IMR-90 (cell line): ENCODE measurements at regions not wholly inside any gene's neighbourhood (a gene's known extent, or its start where the extent isn't known, plus 50 kb on each side); places are given as distances from the start of the nearest gene placed in this dataset.

Experiments
- ATAC-seq: fragments of 200-7000 bp; cut with Tn5 transposase; 2 replicates; pipeline ENCODE4 v1.9.1; 2020; ENCODE audit warnings: low read depth, mild to moderate bottlenecking, moderate library complexity
- BruUV-seq: library from RNA; stranded (reverse); fragments of 400-500 nt; replicated peaks from 2 replicates; lab custom pipeline; 2021; lab: Mats Ljungman, UMichigan
- CTCF ChIA-PET: fragments of 300-600 bp; formaldehyde crosslinking; extraction: SDS; loops from one replicate; lab custom pipeline; 2021; ENCODE audit warnings: antibody characterized with exemption; lab: Yijun Ruan, JAX
- POLR2A ChIA-PET: fragments of 300-600 bp; sonication (Branson Sonifier 250); formaldehyde crosslinking; loops from one replicate; lab custom pipeline; 2022; ENCODE audit warnings: antibody characterized with exemption; ENCODE audit not compliant: unreplicated experiment; lab: Charles Lee
- DNase-seq: peaks from one replicate; pipeline ENCODE4 v3.0.0; 2013
- H2AFZ ChIP-seq: replicated peaks from 2 replicates; pipeline ENCODE3; 2013; ENCODE audit warnings: low read length, mild to moderate bottlenecking; ENCODE audit not compliant: poor library complexity
- H2AK5ac ChIP-seq: 2 replicates; pipeline ENCODE4 v1.6.1; 2013; ENCODE audit warnings: low read depth, low read length, inconsistent platforms
- H2AK9ac ChIP-seq: replicated peaks from 2 replicates; pipeline ENCODE3; 2013; ENCODE audit warnings: mild to moderate bottlenecking, low read depth, low read length, moderate library complexity; ENCODE audit not compliant: poor library complexity
- H2BK120ac ChIP-seq: 2 replicates; pipeline ENCODE4 v1.6.1; 2013; ENCODE audit warnings: low read depth, low read length, inconsistent platforms
- H2BK15ac ChIP-seq: 3 replicates; pipeline ENCODE4 v1.6.1; 2013; ENCODE audit warnings: low read depth, low read length, inconsistent platforms
- H2BK20ac ChIP-seq: 2 replicates; pipeline ENCODE4 v1.6.1; 2013; ENCODE audit warnings: low read depth, mild to moderate bottlenecking, inconsistent platforms, low read length, moderate library complexity
- H2BK5ac ChIP-seq: 2 replicates; pipeline ENCODE4 v1.6.1; 2013; ENCODE audit warnings: mild to moderate bottlenecking, low read depth, low read length, inconsistent platforms; ENCODE audit not compliant: poor library complexity, severe bottlenecking
- H3K14ac ChIP-seq: replicated peaks from 2 replicates; pipeline ENCODE4 v1.6.1; 2013; ENCODE audit warnings: low read depth, low read length, inconsistent platforms
- H3K18ac ChIP-seq: 2 replicates; pipeline ENCODE4 v1.6.1; 2013; ENCODE audit warnings: low read depth, low read length, control low read depth
- H3K23ac ChIP-seq: 2 replicates; pipeline ENCODE4 v1.6.1; 2013; ENCODE audit warnings: low read depth, low read length, inconsistent platforms
- H3K27ac ChIP-seq: 2 replicates; pipeline ENCODE4 v1.5.1; 2013; ENCODE audit warnings: mild to moderate bottlenecking, control low read depth, low read length; ENCODE audit not compliant: insufficient read depth
- H3K27me3 ChIP-seq: 2 replicates; pipeline ENCODE4 v1.6.1; 2013; ENCODE audit warnings: low read length; ENCODE audit not compliant: control insufficient read depth, insufficient read depth
- H3K36me3 ChIP-seq: 2 replicates; pipeline ENCODE4 v1.6.1; 2013; ENCODE audit warnings: low read length, mixed read lengths; ENCODE audit not compliant: control insufficient read depth, insufficient read depth
- H3K4ac ChIP-seq: 2 replicates; pipeline ENCODE4 v1.6.1; 2013; ENCODE audit warnings: low read depth, low read length, inconsistent platforms
- H3K4me1 ChIP-seq: 2 replicates; pipeline ENCODE4 v1.6.1; 2013; ENCODE audit warnings: low read length, mixed read lengths; ENCODE audit not compliant: control insufficient read depth, insufficient read depth
- H3K4me2 ChIP-seq: 2 replicates; pipeline ENCODE4 v1.6.1; 2013; ENCODE audit warnings: low read depth, mild to moderate bottlenecking, control low read depth, low read length, moderate library complexity
- H3K4me3 ChIP-seq: 2 replicates; pipeline ENCODE4 v1.5.1; 2013; ENCODE audit warnings: low read depth, mild to moderate bottlenecking, control low read depth, low read length, moderate library complexity; ENCODE audit not compliant: insufficient read depth
- H3K56ac ChIP-seq: 2 replicates; pipeline ENCODE4 v1.6.1; 2013; ENCODE audit warnings: low read length, inconsistent platforms; ENCODE audit not compliant: insufficient read depth; ENCODE audit errors: extremely low read depth
- H3K79me1 ChIP-seq, 2 experiments: 2 replicates each; pipeline ENCODE4 v1.6.1; 2013; ENCODE audit warnings: low read length in 2 of 2, inconsistent platforms in 1 of 2, low read depth in 1 of 2
- H3K9ac ChIP-seq: 2 replicates; pipeline ENCODE4 v1.6.1; 2013; ENCODE audit warnings: low read depth, low read length, control low read depth
- H3K9me1 ChIP-seq: 2 replicates; pipeline ENCODE4 v1.6.1; 2013; ENCODE audit warnings: low read length, inconsistent platforms; ENCODE audit not compliant: insufficient read depth
- H3K9me3 ChIP-seq: 2 replicates; pipeline ENCODE4 v1.6.1; 2013; ENCODE audit warnings: low read length; ENCODE audit not compliant: control insufficient read depth, insufficient read depth
- H4K20me1 ChIP-seq: 2 replicates; pipeline ENCODE4 v1.6.1; 2013; ENCODE audit warnings: low read length, inconsistent platforms; ENCODE audit not compliant: insufficient read depth
- H4K5ac ChIP-seq: 2 replicates; pipeline ENCODE4 v1.6.1; 2013; ENCODE audit warnings: mild to moderate bottlenecking, low read depth, low read length, control low read depth
- H4K8ac ChIP-seq, 2 experiments: 2 replicates each; pipeline ENCODE4 v1.6.1; 2013; ENCODE audit warnings: low read depth in 2 of 2, low read length in 2 of 2, control low read depth in 1 of 2, inconsistent platforms in 1 of 2
- H4K91ac ChIP-seq: 2 replicates; pipeline ENCODE4 v1.6.1; 2013; ENCODE audit warnings: low read depth, low read length, inconsistent platforms; ENCODE audit not compliant: insufficient read depth
- POLR2A ChIP-seq: IDR thresholded peaks from 2 replicates; pipeline ENCODE4 v1.6.1; 2012; ENCODE audit warnings: mild to moderate bottlenecking, low read depth, low read length
- WGBS, 2 experiments: methylation state at CpG; one replicate each; pipeline versions ENCODE4 v1.1.5 to v1.1.7; 2013; ENCODE audit warnings: missing lambda C conversion rate in 2 of 2; ENCODE audit not compliant: insufficient read length in 1 of 2; ENCODE audit errors: extremely low coverage in 2 of 2; 5-methylcytosine and 5-hydroxymethylcytosine counted together
- dilution Hi-C: fragments of 300-500 bp; cut with HindIII; formaldehyde crosslinking; loops from one replicate; pipeline ENCODE4 v1.14.3; 2018; ENCODE audit warnings: low sequenced_read_pairs; ENCODE audit not compliant: unreplicated experiment
- in situ Hi-C: fragments of 300-500 bp; cut with MboI; formaldehyde crosslinking; loops from 3 replicates; pipeline ENCODE4 v1.14.3; 2019; ENCODE audit warnings: low sequenced_read_pairs, inconsistent platforms, mixed read lengths
- intact Hi-C: fragments of 100-400 bp; cut with micrococcal nuclease; formaldehyde crosslinking; loops from 2 replicates; pipeline ENCODE4 v1.10.0; 2022

- Histone ChIP-seq H3K4me3 (no peak overlapping the region), H3K4ac (no peak overlapping the region), H2AK9ac (no peak overlapping the region), H3K56ac (no peak overlapping the region), H2BK15ac (no peak overlapping the region), H3K79me1 (no peaks in the 10 kb centered on the region), H4K8ac (no peak overlapping the region), H3K18ac (no peak overlapping the region), H3K27ac (no peak overlapping the region), H2AK5ac (no peak overlapping the region), H2BK20ac (no peak overlapping the region), H4K91ac (no peak overlapping the region), H3K4me1 (no peaks in the 10 kb centered on the region), H4K5ac (no peak overlapping the region), H3K23ac (no peak overlapping the region), H3K9me1 (no peaks in the 10 kb centered on the region), H3K27me3 (peaks cover 5% of the 10 kb centered on the region; the same call in 1 of the 2 replicates), H3K4me2 (no peak overlapping the region), H3K9me3 (no peaks in the 10 kb centered on the region), H2BK120ac (no peak overlapping the region), H3K14ac (no peak overlapping the region), H2BK5ac (no peak overlapping the region), H4K20me1 (no peaks in the 10 kb centered on the region), H3K36me3 (no peaks in the 10 kb centered on the region), H2AFZ (no peak overlapping the region), H3K9ac (no peak overlapping the region)
- dilution Hi-C loops (no loop called here), in situ Hi-C loops (no loop called here), intact Hi-C loops (no loop called here)
- TF ChIP-seq POLR2A = no peak
- 89% methylated on average over 1 of the region's 3 CpGs; no CpG with 5 or more reads in 1 of the 2 experiments for WGBS, 2 experiments
- no peak for ATAC-seq
- CTCF ChIA-PET = no interaction called here
- no TSS peak for BruUV-seq
- DNase-seq = no peak
- POLR2A ChIA-PET = no interaction called here
Measured at GRCh38 chr17:13297183-13297582, 279.4 kb upstream of the ELAC2 start.
